Panc1 (cell line): ENCODE measurements at regions not wholly inside any gene's neighbourhood (a gene's known extent, or its start where the extent isn't known, plus 50 kb on each side); places are given as distances from the start of the nearest gene placed in this dataset.

Experiments used
- ATAC-seq: fragments of 200-7000 bp; cut with Tn5 transposase; 2 replicates; pipeline ENCODE4 v1.9.1; 2020; ENCODE audit warnings: mild to moderate bottlenecking, moderate library complexity
- BruUV-seq: library from RNA; stranded (reverse); fragments of 400-500 nt; replicated peaks from 2 replicates; lab custom pipeline; 2021; lab: Mats Ljungman, UMichigan
- CTCF ChIA-PET: fragments of 300-600 bp; sonication (Branson Sonifier 250); formaldehyde crosslinking; loops from one replicate; lab custom pipeline; 2022; ENCODE audit warnings: antibody characterized with exemption; lab: Charles Lee
- POLR2A ChIA-PET: fragments of 300-600 bp; sonication (Branson Sonifier 250); formaldehyde crosslinking; loops from one replicate; lab custom pipeline; 2022; ENCODE audit warnings: antibody characterized with exemption; lab: Charles Lee
- DNase-seq: peaks from one replicate; pipeline ENCODE4 v3.0.0-alpha.2; 2010; ENCODE audit warnings: low read depth, low spot score
- H3K27ac ChIP-seq: 2 replicates; pipeline ENCODE4 v1.5.1; 2011; ENCODE audit warnings: mild to moderate bottlenecking, low read length, inconsistent platforms
- H3K27me3 ChIP-seq: fragments of 200-500 bp; sonication (Bioruptor generic); 2 replicates; pipeline ENCODE4 v1.6.0; 2014; ENCODE audit warnings: low read length, inconsistent platforms; ENCODE audit not compliant: control insufficient read depth, insufficient read depth
- H3K36me3 ChIP-seq: fragments of 200-500 bp; sonication (Bioruptor generic); 2 replicates; pipeline ENCODE4 v1.5.1; 2014; ENCODE audit warnings: inconsistent platforms, mild to moderate bottlenecking, low read length, moderate library complexity; ENCODE audit not compliant: control insufficient read depth, insufficient read depth
- H3K4me1 ChIP-seq: 2 replicates; pipeline ENCODE4 v1.5.1; 2011; ENCODE audit warnings: inconsistent platforms, mild to moderate bottlenecking, low read length, moderate library complexity; ENCODE audit not compliant: control insufficient read depth, insufficient read depth
- H3K4me3 ChIP-seq, 2 experiments: 2 replicates each; pipeline ENCODE4 v1.5.1; 2011 to 2012; ENCODE audit warnings: low read depth in 2 of 2, low read length in 2 of 2, mild to moderate bottlenecking in 2 of 2, inconsistent platforms in 1 of 2, moderate library complexity in 1 of 2
- H3K9me3 ChIP-seq: fragments of 200-500 bp; sonication (Bioruptor generic); 2 replicates; pipeline ENCODE4 v1.5.1; 2014; ENCODE audit warnings: low read depth, mild to moderate bottlenecking, inconsistent platforms, low read length, moderate library complexity; ENCODE audit not compliant: control insufficient read depth, insufficient read depth
- POLR2AphosphoS5 ChIP-seq: IDR thresholded peaks from 2 replicates; pipeline ENCODE4 v1.6.1; 2012; ENCODE audit warnings: mild to moderate bottlenecking, low read depth, low read length, moderate library complexity
- SIN3A ChIP-seq: IDR thresholded peaks from 2 replicates; pipeline ENCODE4 v1.6.1; 2012; ENCODE audit warnings: low read depth, mild to moderate bottlenecking, low read length, moderate library complexity, borderline replicate concordance; ENCODE audit not compliant: insufficient read depth
- TCF7L2 ChIP-seq: IDR thresholded peaks from 2 replicates; pipeline ENCODE4 v1.6.1; 2011; ENCODE audit warnings: mild to moderate bottlenecking, low read depth, low read length, inconsistent platforms
- in situ Hi-C: cut with HindIII; loops from 2 replicates; pipeline ENCODE4 v1.10.0; 2016; ENCODE audit warnings: low sequenced_read_pairs, low pct_unique_long_range_greater_than_20kb
- intact Hi-C: fragments of 100-400 bp; cut with micrococcal nuclease; formaldehyde crosslinking; loops from one replicate; pipeline ENCODE4 v1.10.0; 2022; ENCODE audit not compliant: unreplicated experiment
- TF ChIP-seq, protein P1 (sequence below): fragments of 450-650 bp; IDR thresholded peaks from 2 replicates; pipeline ENCODE4 v1.5.1; 2017; ENCODE audit warnings: mild to moderate bottlenecking
- TF ChIP-seq, protein P2 (sequence below), 2 experiments: IDR thresholded peaks; 2 replicates each; pipeline ENCODE4 v1.6.1; 2011 to 2012; ENCODE audit warnings: low read depth in 2 of 2, control low read depth in 1 of 2, low read length in 1 of 2, mild to moderate bottlenecking in 1 of 2, moderate library complexity in 1 of 2; ENCODE audit not compliant: insufficient read depth in 1 of 2

DNA sequence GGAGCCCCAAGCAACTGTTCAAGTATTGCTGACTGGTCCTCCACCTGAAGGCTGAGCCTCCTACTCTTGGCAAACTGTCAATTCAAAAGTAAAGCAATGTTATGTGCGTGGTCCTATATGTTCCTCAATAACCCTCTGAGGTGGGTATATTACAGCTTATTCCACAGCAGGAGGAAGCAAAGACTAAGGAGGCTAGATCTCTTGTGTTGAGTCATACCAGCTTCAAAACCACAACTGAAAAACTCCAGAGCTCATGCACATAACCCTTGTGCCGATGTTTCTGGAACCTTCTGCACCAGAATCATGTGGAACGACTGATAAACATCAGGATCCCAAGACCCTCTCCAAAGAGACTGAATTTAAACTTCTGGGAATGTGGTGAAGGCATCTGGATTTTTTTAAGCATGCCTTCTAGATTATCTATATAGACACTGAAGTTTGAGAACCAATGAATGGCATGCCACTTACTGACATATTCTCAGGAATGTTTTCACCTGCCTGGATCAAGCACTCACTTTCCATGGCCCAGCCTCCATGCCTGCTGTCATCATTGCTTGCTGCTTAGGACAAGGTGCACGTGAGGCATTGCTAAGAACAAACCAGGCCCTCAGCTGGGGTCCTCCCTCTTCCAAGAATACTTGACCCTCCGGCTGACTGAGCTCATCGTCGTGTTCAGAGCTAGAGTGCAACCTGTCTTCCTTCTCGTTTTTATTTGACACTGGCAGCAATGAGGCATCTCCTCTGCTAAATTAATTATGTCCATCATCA lies 194.7 kb downstream of the BCL11B start:
- ChIA-PET CTCF (no interaction called here), POLR2A (no interaction called here)
- no TSS peak for BruUV-seq
- DNase-seq (no peak), ATAC-seq (no peak)
- no peak for TF ChIP-seq TCF7L2
- no peak for TF ChIP-seq SIN3A
- TF ChIP-seq, protein P1, sequence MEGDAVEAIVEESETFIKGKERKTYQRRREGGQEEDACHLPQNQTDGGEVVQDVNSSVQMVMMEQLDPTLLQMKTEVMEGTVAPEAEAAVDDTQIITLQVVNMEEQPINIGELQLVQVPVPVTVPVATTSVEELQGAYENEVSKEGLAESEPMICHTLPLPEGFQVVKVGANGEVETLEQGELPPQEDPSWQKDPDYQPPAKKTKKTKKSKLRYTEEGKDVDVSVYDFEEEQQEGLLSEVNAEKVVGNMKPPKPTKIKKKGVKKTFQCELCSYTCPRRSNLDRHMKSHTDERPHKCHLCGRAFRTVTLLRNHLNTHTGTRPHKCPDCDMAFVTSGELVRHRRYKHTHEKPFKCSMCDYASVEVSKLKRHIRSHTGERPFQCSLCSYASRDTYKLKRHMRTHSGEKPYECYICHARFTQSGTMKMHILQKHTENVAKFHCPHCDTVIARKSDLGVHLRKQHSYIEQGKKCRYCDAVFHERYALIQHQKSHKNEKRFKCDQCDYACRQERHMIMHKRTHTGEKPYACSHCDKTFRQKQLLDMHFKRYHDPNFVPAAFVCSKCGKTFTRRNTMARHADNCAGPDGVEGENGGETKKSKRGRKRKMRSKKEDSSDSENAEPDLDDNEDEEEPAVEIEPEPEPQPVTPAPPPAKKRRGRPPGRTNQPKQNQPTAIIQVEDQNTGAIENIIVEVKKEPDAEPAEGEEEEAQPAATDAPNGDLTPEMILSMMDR = no peak
- no peak for TF ChIP-seq POLR2AphosphoS5
- TF ChIP-seq, protein P2, sequence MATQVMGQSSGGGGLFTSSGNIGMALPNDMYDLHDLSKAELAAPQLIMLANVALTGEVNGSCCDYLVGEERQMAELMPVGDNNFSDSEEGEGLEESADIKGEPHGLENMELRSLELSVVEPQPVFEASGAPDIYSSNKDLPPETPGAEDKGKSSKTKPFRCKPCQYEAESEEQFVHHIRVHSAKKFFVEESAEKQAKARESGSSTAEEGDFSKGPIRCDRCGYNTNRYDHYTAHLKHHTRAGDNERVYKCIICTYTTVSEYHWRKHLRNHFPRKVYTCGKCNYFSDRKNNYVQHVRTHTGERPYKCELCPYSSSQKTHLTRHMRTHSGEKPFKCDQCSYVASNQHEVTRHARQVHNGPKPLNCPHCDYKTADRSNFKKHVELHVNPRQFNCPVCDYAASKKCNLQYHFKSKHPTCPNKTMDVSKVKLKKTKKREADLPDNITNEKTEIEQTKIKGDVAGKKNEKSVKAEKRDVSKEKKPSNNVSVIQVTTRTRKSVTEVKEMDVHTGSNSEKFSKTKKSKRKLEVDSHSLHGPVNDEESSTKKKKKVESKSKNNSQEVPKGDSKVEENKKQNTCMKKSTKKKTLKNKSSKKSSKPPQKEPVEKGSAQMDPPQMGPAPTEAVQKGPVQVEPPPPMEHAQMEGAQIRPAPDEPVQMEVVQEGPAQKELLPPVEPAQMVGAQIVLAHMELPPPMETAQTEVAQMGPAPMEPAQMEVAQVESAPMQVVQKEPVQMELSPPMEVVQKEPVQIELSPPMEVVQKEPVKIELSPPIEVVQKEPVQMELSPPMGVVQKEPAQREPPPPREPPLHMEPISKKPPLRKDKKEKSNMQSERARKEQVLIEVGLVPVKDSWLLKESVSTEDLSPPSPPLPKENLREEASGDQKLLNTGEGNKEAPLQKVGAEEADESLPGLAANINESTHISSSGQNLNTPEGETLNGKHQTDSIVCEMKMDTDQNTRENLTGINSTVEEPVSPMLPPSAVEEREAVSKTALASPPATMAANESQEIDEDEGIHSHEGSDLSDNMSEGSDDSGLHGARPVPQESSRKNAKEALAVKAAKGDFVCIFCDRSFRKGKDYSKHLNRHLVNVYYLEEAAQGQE (IDR thresholded peaks at IDR 0.05; ENCODE audit: insufficient read depth in 1 of 2, low read depth in 2 of 2, low read length in 1 of 2) = no peak
- H3K4me1 ChIP-seq = no peaks in the 10 kb centered on the region
- H3K36me3 ChIP-seq = no peaks in the 10 kb centered on the region
- no peaks in the 10 kb centered on the region for H3K27me3 ChIP-seq
- intact Hi-C loops (no loop called here), in situ Hi-C loops (no loop called here)
- no peak overlapping the region for H3K4me3 ChIP-seq
- no peaks in the 10 kb centered on the region for H3K9me3 ChIP-seq
- no peak overlapping the region for H3K27ac ChIP-seq

GRCh38 chr14:99077844-99078236 lies 194.2 kb downstream of the BCL11B start:
- ChIA-PET CTCF (no interaction called here), POLR2A (no interaction called here)
- Histone ChIP-seq H3K4me1 (no peaks in the 10 kb centered on the region), H3K27ac (no peak overlapping the region), H3K27me3 (no peaks in the 10 kb centered on the region), H3K9me3 (no peaks in the 10 kb centered on the region), H3K36me3 (no peaks in the 10 kb centered on the region), H3K4me3 (no peak overlapping the region)
- ATAC-seq (no peak), DNase-seq (no peak)
- BruUV-seq = no TSS peak
- no peak for TF ChIP-seq TCF7L2
- TF ChIP-seq, protein P2 (IDR thresholded peaks at IDR 0.05; ENCODE audit: insufficient read depth in 1 of 2, low read depth in 2 of 2, low read length in 1 of 2) = no peak
- TF ChIP-seq, protein P1 = no peak
- TF ChIP-seq SIN3A = no peak
- TF ChIP-seq POLR2AphosphoS5 = no peak
- in situ Hi-C loops (no loop called here), intact Hi-C loops (no loop called here)
